Uterus (tissue), 3 donors: ENCODE measurements at regions not wholly inside any gene's neighbourhood (a gene's known extent, or its start where the extent isn't known, plus 50 kb on each side); places are given as distances from the start of the nearest gene placed in this dataset.

ENCODE experiments used
- DNase-seq, 2 donors: peaks; one replicate each; pipeline ENCODE4 v3.0.0-alpha.2; 2019 to 2020
- H3K27ac ChIP-seq, 2 donors: fragments of 200-600 bp; sonication (generic); 1 replicate in 1 of 2; 2 replicates in 1 of 2; pipeline ENCODE4 v1.5.1; 2016 to 2018
- H3K27me3 ChIP-seq, 2 donors: fragments of 200-600 bp; sonication (generic); one replicate each; pipeline ENCODE4 v1.5.1; 2018 to 2019; ENCODE audit warnings: control low read depth in 1 of 2
- H3K36me3 ChIP-seq, 2 donors: fragments of 200-600 bp; sonication (generic); one replicate each; pipeline ENCODE4 v1.5.1; 2019; ENCODE audit warnings: control low read depth in 1 of 2
- H3K4me1 ChIP-seq, 2 donors: fragments of 200-600 bp; sonication (generic); one replicate each; pipeline ENCODE4 v1.5.1; 2018 to 2019; ENCODE audit warnings: control low read depth in 1 of 2
- H3K4me3 ChIP-seq, 2 donors: fragments of 200-600 bp; sonication (generic); 1 replicate in 1 of 2; 2 replicates in 1 of 2; pipeline ENCODE4 v1.5.1; 2018 to 2019; ENCODE audit warnings: mild to moderate bottlenecking in 1 of 2
- H3K9me3 ChIP-seq, 2 donors: fragments of 200-600 bp; sonication (generic); one replicate each; pipeline ENCODE4 v1.5.1; 2019; ENCODE audit warnings: control low read depth in 1 of 2
- POLR2A ChIP-seq, 2 donors: fragments of 450-650 bp; IDR thresholded peaks; one replicate each; pipeline ENCODE4 v1.6.1; 2016; ENCODE audit warnings: antibody characterized with exemption in 2 of 2, mild to moderate bottlenecking in 1 of 2, moderate library complexity in 1 of 2
- intact Hi-C: fragments of 100-400 bp; cut with DNase I; formaldehyde crosslinking; loops from one replicate; pipeline ENCODE4 v1.15.1; 2023; ENCODE audit warnings: low total_unique reads
- TF ChIP-seq, protein P1 (sequence below), 4 experiments: fragments of 200-600 bp in 2 of 4; fragments of 450-650 bp in 2 of 4; sonication (generic) in 2 of 4; IDR thresholded peaks; one replicate each; pipeline ENCODE4 v1.5.1; 2016 to 2019; ENCODE audit warnings: antibody characterized with exemption in 4 of 4, mild to moderate bottlenecking in 2 of 4, moderate library complexity in 1 of 4
- donor health status: DM: yes; HTN: yes; CAD: no.

- H3K4me1 ChIP-seq = no peaks in the 10 kb centered on the region
- DNase-seq = no peak
- intact Hi-C loops = no loop called here
- no peaks in the 10 kb centered on the region for H3K36me3 ChIP-seq
- no peak overlapping the region for H3K4me3 ChIP-seq
- no peak for TF ChIP-seq POLR2A (IDR thresholded peaks at IDR 0.05)
- TF ChIP-seq, protein P1, sequence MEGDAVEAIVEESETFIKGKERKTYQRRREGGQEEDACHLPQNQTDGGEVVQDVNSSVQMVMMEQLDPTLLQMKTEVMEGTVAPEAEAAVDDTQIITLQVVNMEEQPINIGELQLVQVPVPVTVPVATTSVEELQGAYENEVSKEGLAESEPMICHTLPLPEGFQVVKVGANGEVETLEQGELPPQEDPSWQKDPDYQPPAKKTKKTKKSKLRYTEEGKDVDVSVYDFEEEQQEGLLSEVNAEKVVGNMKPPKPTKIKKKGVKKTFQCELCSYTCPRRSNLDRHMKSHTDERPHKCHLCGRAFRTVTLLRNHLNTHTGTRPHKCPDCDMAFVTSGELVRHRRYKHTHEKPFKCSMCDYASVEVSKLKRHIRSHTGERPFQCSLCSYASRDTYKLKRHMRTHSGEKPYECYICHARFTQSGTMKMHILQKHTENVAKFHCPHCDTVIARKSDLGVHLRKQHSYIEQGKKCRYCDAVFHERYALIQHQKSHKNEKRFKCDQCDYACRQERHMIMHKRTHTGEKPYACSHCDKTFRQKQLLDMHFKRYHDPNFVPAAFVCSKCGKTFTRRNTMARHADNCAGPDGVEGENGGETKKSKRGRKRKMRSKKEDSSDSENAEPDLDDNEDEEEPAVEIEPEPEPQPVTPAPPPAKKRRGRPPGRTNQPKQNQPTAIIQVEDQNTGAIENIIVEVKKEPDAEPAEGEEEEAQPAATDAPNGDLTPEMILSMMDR (IDR thresholded peaks at IDR 0.05) = no peak
- no peak overlapping the region for H3K27ac ChIP-seq
- H3K9me3 ChIP-seq = no peaks in the 10 kb centered on the region
- no peaks in the 10 kb centered on the region for H3K27me3 ChIP-seq
These were observed 123.5 kb upstream of the LEF1 start for GRCh38 chr4:108292229-108292628.

DNA sequence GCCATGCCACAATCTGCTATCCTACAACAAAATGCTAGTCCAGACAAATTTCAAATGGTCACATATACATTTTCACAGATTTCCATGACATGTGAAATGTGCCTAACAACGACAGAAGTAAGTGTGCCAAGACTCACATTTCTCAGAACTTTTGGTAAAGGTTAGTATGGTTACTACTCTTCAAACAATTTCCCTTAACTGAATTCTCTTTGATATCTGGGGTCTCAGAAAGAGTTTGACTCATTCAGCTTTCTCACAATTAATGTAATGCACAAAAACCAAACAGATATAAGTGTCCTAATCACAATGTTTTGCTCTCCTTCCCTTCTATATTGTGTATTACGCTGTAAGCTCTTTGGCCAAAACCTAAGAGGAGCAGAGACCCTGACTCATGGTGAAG, 122.4 kb upstream of the LEF1 start:
- Histone ChIP-seq H3K36me3 (no peaks in the 10 kb centered on the region), H3K4me1 (no peaks in the 10 kb centered on the region), H3K27ac (no peak overlapping the region), H3K27me3 (no peaks in the 10 kb centered on the region), H3K4me3 (no peak overlapping the region), H3K9me3 (no peaks in the 10 kb centered on the region)
- intact Hi-C loops = no loop called here
- no peak for DNase-seq
- TF ChIP-seq, protein P1 (IDR thresholded peaks at IDR 0.05) = no peak
- no peak for TF ChIP-seq POLR2A (IDR thresholded peaks at IDR 0.05)

DNA sequence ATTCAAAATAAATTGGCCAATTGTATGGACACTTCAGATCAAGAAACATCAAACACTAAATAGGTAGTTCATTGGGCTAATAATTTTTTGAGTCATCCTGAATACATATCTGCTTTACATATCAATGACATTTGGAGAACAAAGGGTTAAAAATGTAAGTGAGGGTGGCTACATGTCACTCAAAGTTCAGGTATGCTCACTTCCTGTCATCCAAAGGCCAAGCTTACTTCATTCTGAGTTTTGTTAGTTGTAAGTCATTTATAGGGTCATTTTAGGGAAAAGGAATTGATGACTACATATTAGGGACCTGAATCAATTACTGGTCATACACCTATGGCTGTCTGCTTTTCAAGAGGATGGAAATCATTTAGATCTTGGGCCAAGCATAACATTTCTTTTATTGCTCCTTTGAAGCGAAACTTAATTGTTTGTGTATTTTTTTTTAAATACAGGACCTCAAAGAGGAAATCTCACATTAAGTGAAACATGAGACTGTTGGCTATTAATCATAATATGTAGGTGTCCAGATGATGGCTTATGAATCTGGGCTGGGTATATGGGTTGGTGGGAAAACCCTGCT, 119.2 kb upstream of the LEF1 start:
- intact Hi-C loops = no loop called here
- no peaks in the 10 kb centered on the region for H3K36me3 ChIP-seq
- TF ChIP-seq, protein P1 (IDR thresholded peaks at IDR 0.05) = no peak

GRCh38 chr4:108280072-108280471, 111.3 kb upstream of the LEF1 start:
- Histone ChIP-seq H3K27me3 (no peaks in the 10 kb centered on the region), H3K4me3 (no peak overlapping the region), H3K9me3 (no peaks in the 10 kb centered on the region), H3K4me1 (no peaks in the 10 kb centered on the region), H3K36me3 (no peaks in the 10 kb centered on the region), H3K27ac (no peak overlapping the region)
- no peak for TF ChIP-seq POLR2A (IDR thresholded peaks at IDR 0.05)
- TF ChIP-seq, protein P1 (IDR thresholded peaks at IDR 0.05) = no peak
- intact Hi-C loops = no loop called here
- no peak for DNase-seq

More for the DNA sequence above, 119.2 kb upstream of the LEF1 start:
- no peak overlapping the region for H3K27ac ChIP-seq
- no peaks in the 10 kb centered on the region for H3K9me3 ChIP-seq
- no peak overlapping the region for H3K4me3 ChIP-seq
- H3K27me3 ChIP-seq = no peaks in the 10 kb centered on the region
- no peak for DNase-seq
- no peaks in the 10 kb centered on the region for H3K4me1 ChIP-seq

DNA sequence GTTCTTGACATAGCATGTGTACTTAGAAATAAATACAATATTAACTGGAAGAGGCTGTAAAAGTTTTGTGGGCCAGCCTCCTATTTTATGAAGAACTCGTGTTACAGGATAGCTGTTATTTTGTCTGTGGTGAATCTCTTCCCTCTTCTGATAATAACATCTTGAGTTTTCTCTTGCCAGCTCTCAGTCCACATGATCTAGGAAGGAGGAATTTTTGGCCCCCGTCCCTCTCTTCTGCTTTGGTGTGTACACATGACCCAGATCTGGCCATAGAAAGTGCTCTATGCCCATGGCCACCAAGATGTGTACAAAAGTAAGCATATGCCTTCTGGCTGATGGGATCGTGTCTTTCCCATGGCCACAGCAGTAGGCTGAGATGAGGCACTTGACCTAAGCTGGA, 108.0 kb upstream of the LEF1 start:
- Histone ChIP-seq H3K36me3 (no peaks in the 10 kb centered on the region), H3K4me1 (no peaks in the 10 kb centered on the region), H3K9me3 (no peaks in the 10 kb centered on the region), H3K27me3 (no peaks in the 10 kb centered on the region), H3K27ac (no peak overlapping the region), H3K4me3 (no peak overlapping the region)
- no peak for TF ChIP-seq POLR2A (IDR thresholded peaks at IDR 0.05)
- TF ChIP-seq, protein P1 (IDR thresholded peaks at IDR 0.05) = no peak
- intact Hi-C loops = no loop called here
- no peak for DNase-seq
